ENCODE measurements at regions not wholly inside any gene's neighbourhood (a gene's known extent, or its start where the extent isn't known, plus 50 kb on each side); places are given as distances from the start of the nearest gene placed in this dataset.

DNA sequence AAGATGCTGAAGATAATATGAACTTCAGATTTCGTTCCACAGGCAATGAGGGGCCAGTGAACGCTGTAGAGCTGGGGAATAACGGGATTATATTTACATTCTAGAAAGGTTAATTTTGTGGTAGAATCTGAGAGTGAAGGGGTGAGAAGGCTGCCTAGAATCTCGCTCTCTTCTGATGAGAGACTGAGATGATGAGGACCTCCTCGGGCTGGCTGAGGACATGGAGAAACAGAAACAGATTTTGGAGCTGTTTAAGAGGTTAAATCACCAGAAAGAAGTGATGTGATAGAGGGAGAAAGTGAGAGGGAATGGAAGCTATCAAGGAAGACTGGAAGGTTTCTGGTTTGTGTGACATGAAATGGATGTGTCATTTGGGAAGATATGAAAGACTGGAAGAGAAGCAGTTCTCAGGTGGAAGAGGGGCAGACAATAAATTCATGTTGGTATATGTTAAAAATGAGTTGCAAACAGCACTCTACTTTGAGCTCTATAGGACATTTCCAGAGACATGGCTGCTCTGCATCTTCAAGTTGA, 612.6 kb downstream of the ISL1 start:
- TF ChIP-seq MXI1 (conservative IDR thresholded peaks at IDR 0.05; ENCODE audit: poor library complexity, severe bottlenecking), result no peak
- TF ChIP-seq TAF1 (IDR thresholded peaks at IDR 0.05; ENCODE audit: low read depth), result no peak
- TF ChIP-seq POLR2AphosphoS5 (IDR thresholded peaks at IDR 0.05), result no peak
- TF ChIP-seq, protein P1, sequence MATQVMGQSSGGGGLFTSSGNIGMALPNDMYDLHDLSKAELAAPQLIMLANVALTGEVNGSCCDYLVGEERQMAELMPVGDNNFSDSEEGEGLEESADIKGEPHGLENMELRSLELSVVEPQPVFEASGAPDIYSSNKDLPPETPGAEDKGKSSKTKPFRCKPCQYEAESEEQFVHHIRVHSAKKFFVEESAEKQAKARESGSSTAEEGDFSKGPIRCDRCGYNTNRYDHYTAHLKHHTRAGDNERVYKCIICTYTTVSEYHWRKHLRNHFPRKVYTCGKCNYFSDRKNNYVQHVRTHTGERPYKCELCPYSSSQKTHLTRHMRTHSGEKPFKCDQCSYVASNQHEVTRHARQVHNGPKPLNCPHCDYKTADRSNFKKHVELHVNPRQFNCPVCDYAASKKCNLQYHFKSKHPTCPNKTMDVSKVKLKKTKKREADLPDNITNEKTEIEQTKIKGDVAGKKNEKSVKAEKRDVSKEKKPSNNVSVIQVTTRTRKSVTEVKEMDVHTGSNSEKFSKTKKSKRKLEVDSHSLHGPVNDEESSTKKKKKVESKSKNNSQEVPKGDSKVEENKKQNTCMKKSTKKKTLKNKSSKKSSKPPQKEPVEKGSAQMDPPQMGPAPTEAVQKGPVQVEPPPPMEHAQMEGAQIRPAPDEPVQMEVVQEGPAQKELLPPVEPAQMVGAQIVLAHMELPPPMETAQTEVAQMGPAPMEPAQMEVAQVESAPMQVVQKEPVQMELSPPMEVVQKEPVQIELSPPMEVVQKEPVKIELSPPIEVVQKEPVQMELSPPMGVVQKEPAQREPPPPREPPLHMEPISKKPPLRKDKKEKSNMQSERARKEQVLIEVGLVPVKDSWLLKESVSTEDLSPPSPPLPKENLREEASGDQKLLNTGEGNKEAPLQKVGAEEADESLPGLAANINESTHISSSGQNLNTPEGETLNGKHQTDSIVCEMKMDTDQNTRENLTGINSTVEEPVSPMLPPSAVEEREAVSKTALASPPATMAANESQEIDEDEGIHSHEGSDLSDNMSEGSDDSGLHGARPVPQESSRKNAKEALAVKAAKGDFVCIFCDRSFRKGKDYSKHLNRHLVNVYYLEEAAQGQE (IDR thresholded peaks at IDR 0.05; ENCODE audit: borderline replicate concordance), result no peak
- no peak for TF ChIP-seq EP300 (conservative IDR thresholded peaks at IDR 0.05; ENCODE audit: poor library complexity, severe bottlenecking)
- TF ChIP-seq EZH2 (IDR thresholded peaks at IDR 0.05; ENCODE audit: borderline replicate concordance, insufficient read depth, low read length, poor library complexity, severe bottlenecking), result no peak
- TF ChIP-seq RAD21 (conservative IDR thresholded peaks at IDR 0.05), result no peak
- no peak for TF ChIP-seq SMC3 (conservative IDR thresholded peaks at IDR 0.05; ENCODE audit: poor library complexity)
- TF ChIP-seq, protein P2, sequence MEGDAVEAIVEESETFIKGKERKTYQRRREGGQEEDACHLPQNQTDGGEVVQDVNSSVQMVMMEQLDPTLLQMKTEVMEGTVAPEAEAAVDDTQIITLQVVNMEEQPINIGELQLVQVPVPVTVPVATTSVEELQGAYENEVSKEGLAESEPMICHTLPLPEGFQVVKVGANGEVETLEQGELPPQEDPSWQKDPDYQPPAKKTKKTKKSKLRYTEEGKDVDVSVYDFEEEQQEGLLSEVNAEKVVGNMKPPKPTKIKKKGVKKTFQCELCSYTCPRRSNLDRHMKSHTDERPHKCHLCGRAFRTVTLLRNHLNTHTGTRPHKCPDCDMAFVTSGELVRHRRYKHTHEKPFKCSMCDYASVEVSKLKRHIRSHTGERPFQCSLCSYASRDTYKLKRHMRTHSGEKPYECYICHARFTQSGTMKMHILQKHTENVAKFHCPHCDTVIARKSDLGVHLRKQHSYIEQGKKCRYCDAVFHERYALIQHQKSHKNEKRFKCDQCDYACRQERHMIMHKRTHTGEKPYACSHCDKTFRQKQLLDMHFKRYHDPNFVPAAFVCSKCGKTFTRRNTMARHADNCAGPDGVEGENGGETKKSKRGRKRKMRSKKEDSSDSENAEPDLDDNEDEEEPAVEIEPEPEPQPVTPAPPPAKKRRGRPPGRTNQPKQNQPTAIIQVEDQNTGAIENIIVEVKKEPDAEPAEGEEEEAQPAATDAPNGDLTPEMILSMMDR (IDR thresholded peaks at IDR 0.05; ENCODE audit: poor library complexity, severe bottlenecking), result no peak
- Histone ChIP-seq H3K9ac (ENCODE audit: low read length) (no peak overlapping the region), H3K4me3 (ENCODE audit: low read length) (no peak overlapping the region), H3K9me3 (ENCODE audit: low read length) (no peaks in the 10 kb centered on the region), H3K9me2 (ENCODE audit: insufficient read depth, low read length) (no peaks in the 10 kb centered on the region), H3K79me2 (replicated peaks; ENCODE audit: insufficient read depth, low read length) (no peaks in the 10 kb centered on the region), H4K20me1 (ENCODE audit: insufficient read depth) (no peaks in the 10 kb centered on the region), H2AFZ (ENCODE audit: low read depth, low read length) (no peak overlapping the region), H3K36me3 (ENCODE audit: insufficient read depth, low read length) (no peaks in the 10 kb centered on the region), H3K27me3 (ENCODE audit: insufficient read depth, low read depth, low read length) (no peaks in the 10 kb centered on the region), H3F3A (ENCODE audit: insufficient read depth, low read length, poor library complexity, severe bottlenecking) (no peaks in the 10 kb centered on the region), H3K4me2 (ENCODE audit: low read length) (no peak overlapping the region), H3K27ac (ENCODE audit: low read length) (no peak overlapping the region)

DNA sequence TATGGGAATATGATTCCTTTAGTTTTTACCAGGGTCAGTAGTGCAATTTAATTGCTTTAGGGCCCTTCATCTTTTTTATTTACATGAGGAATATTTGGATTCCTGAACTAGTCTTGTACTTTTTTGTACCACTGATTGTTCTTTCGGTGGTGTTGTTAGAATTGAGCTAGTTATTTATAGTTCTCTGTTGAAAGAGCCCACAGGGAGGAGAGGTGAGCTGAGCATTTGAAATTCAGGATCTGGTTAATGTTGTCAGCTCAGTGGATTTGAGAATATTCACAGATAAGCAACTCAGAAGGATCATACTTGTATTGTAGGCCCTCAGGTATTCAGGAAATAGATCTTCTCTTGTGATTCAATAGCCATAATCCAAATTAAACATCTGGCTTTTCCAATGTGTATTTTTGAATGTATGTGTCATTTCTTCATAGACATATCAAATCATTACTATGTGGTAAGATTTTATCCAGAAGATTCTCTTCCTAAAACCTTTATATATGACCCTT, 613.2 kb downstream of the ISL1 start:
- Histone ChIP-seq H3K9me2 (ENCODE audit: insufficient read depth, low read length) (no peaks in the 10 kb centered on the region), H3K4me2 (ENCODE audit: low read length) (no peak overlapping the region), H3K4me3 (ENCODE audit: low read length) (no peak overlapping the region), H3K79me2 (replicated peaks; ENCODE audit: insufficient read depth, low read length) (no peaks in the 10 kb centered on the region), H3F3A (ENCODE audit: insufficient read depth, low read length, poor library complexity, severe bottlenecking) (no peaks in the 10 kb centered on the region), H3K9me3 (ENCODE audit: low read length) (no peaks in the 10 kb centered on the region), H3K27ac (ENCODE audit: low read length) (no peak overlapping the region), H3K9ac (ENCODE audit: low read length) (no peak overlapping the region), H4K20me1 (ENCODE audit: insufficient read depth) (no peaks in the 10 kb centered on the region), H3K27me3 (ENCODE audit: insufficient read depth, low read depth, low read length) (no peaks in the 10 kb centered on the region), H3K36me3 (ENCODE audit: insufficient read depth, low read length) (no peaks in the 10 kb centered on the region), H2AFZ (ENCODE audit: low read depth, low read length) (no peak overlapping the region)
- TF ChIP-seq, protein P2 (IDR thresholded peaks at IDR 0.05; ENCODE audit: poor library complexity, severe bottlenecking), result no peak
- no peak for TF ChIP-seq POLR2AphosphoS5 (IDR thresholded peaks at IDR 0.05)
- TF ChIP-seq EP300 (conservative IDR thresholded peaks at IDR 0.05; ENCODE audit: poor library complexity, severe bottlenecking), result no peak
- TF ChIP-seq MXI1 (conservative IDR thresholded peaks at IDR 0.05; ENCODE audit: poor library complexity, severe bottlenecking), result no peak
- no peak for TF ChIP-seq RAD21 (conservative IDR thresholded peaks at IDR 0.05)
- no peak for TF ChIP-seq SMC3 (conservative IDR thresholded peaks at IDR 0.05; ENCODE audit: poor library complexity)
- TF ChIP-seq, protein P1 (IDR thresholded peaks at IDR 0.05; ENCODE audit: borderline replicate concordance), result no peak
- TF ChIP-seq EZH2 (IDR thresholded peaks at IDR 0.05; ENCODE audit: borderline replicate concordance, insufficient read depth, low read length, poor library complexity, severe bottlenecking), result no peak
